Fibroblast of lung (primary cell): ENCODE measurements at regions not wholly inside any gene's neighbourhood (a gene's known extent, or its start where the extent isn't known, plus 50 kb on each side); places are given as distances from the start of the nearest gene placed in this dataset.
A peak's percentile ranks its signal among the peaks of the same experiment; 100 is the strongest.

Source experiments
- DNase-seq, 2 donors: peaks; one replicate each; pipeline versions ENCODE4 v3.0.0 to v3.0.0-alpha.2; 2010; ENCODE audit warnings: low read depth in 2 of 2
- H2AFZ ChIP-seq: 2 replicates; pipeline ENCODE4 v1.5.1; 2012; ENCODE audit warnings: low read length, control low read depth, inconsistent platforms
- H3K27ac ChIP-seq: 2 replicates; pipeline ENCODE4 v1.5.1; 2011; ENCODE audit warnings: low read length, control low read depth; ENCODE audit not compliant: insufficient read depth
- H3K27me3 ChIP-seq: 2 replicates; pipeline ENCODE4 v1.5.1; 2011; ENCODE audit warnings: mild to moderate bottlenecking, low read length; ENCODE audit not compliant: control insufficient read depth, insufficient read depth
- H3K36me3 ChIP-seq: 2 replicates; pipeline ENCODE4 v1.5.1; 2011; ENCODE audit warnings: low read length; ENCODE audit not compliant: control insufficient read depth, insufficient read depth
- H3K4me1 ChIP-seq: 2 replicates; pipeline ENCODE4 v1.5.1; 2011; ENCODE audit warnings: low read length; ENCODE audit not compliant: control insufficient read depth, insufficient read depth; ENCODE audit errors: extremely low read depth
- H3K4me2 ChIP-seq: 2 replicates; pipeline ENCODE4 v1.5.1; 2011; ENCODE audit warnings: low read length, control low read depth; ENCODE audit not compliant: insufficient read depth; ENCODE audit errors: extremely low read depth
- H3K4me3 ChIP-seq, 4 experiments: fragments of 200-600 bp in 1 of 4; sonication (generic) in 1 of 4; replicated peaks in 1 of 4; 2 replicates each; pipeline ENCODE4 v1.5.1; 2011 to 2016; ENCODE audit warnings: low read length in 4 of 4, low read depth in 3 of 4, mild to moderate bottlenecking in 3 of 4, control low read depth in 2 of 4, inconsistent platforms in 1 of 4, mixed read lengths in 1 of 4; ENCODE audit not compliant: insufficient read depth in 1 of 4; ENCODE audit errors: control extremely low read depth in 1 of 4
- H3K79me2 ChIP-seq: 2 replicates; pipeline ENCODE4 v1.5.1; 2012; ENCODE audit warnings: mild to moderate bottlenecking, low read length, inconsistent platforms; ENCODE audit not compliant: control insufficient read depth, insufficient read depth
- H3K9ac ChIP-seq: 2 replicates; pipeline ENCODE4 v1.5.1; 2011; ENCODE audit warnings: mild to moderate bottlenecking, low read length, control low read depth; ENCODE audit not compliant: insufficient read depth
- H3K9me3 ChIP-seq: 2 replicates; pipeline ENCODE4 v1.5.1; 2012; ENCODE audit warnings: low read depth, low read length; ENCODE audit not compliant: control insufficient read depth, insufficient read depth
- H4K20me1 ChIP-seq: 2 replicates; pipeline ENCODE4 v1.5.1; 2011; ENCODE audit warnings: low read length; ENCODE audit not compliant: control insufficient read depth, insufficient read depth; ENCODE audit errors: extremely low read depth
- EZH2 ChIP-seq: IDR thresholded peaks from 2 replicates; pipeline ENCODE4 v1.5.1; 2012; ENCODE audit warnings: low read length, control low read depth, mild to moderate bottlenecking; ENCODE audit errors: missing control alignments
- TF ChIP-seq, protein P1 (sequence below), 2 donors: IDR thresholded peaks in 1 of 2; conservative IDR thresholded peaks in 1 of 2; 1 replicate in 1 of 2; 2 replicates in 1 of 2; pipeline ENCODE4 v1.5.1; 2011 to 2012; ENCODE audit warnings: low read length in 2 of 2, control low read depth in 1 of 2, inconsistent platforms in 1 of 2, low read depth in 1 of 2, mild to moderate bottlenecking in 1 of 2

DNA sequence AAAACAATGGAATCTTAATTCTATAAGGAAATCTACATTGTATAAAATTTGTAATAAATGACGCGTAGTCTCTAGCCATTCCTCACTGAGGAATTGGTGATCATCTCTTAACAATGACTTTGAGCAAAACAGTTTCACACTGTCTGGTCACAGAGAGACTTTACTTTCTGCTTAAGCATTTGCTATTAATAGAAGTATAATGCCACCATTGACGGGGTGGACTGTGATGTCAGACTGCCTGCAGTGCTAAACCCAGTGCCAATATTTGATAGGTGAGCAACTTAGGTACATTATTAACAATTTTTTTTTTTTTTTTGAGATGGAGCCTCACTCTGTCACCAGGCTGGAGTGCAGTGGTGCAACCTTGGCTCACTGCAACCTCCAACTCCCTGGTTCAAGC is 494.9 kb upstream of the ADAMTS9 start:
- Histone ChIP-seq H2AFZ (no peak overlapping the region), H3K27me3 (no peaks in the 10 kb centered on the region), H3K79me2 (no peaks in the 10 kb centered on the region), H3K4me2 (no peak overlapping the region), H3K27ac (no peak overlapping the region), H3K9ac (no peak overlapping the region), H3K4me1 (no peaks in the 10 kb centered on the region), H4K20me1 (no peaks in the 10 kb centered on the region), H3K9me3 (no peaks in the 10 kb centered on the region), H3K4me3 (no peak overlapping the region), H3K36me3 (no peaks in the 10 kb centered on the region)
- TF ChIP-seq EZH2 = no peak
- TF ChIP-seq, protein P1, sequence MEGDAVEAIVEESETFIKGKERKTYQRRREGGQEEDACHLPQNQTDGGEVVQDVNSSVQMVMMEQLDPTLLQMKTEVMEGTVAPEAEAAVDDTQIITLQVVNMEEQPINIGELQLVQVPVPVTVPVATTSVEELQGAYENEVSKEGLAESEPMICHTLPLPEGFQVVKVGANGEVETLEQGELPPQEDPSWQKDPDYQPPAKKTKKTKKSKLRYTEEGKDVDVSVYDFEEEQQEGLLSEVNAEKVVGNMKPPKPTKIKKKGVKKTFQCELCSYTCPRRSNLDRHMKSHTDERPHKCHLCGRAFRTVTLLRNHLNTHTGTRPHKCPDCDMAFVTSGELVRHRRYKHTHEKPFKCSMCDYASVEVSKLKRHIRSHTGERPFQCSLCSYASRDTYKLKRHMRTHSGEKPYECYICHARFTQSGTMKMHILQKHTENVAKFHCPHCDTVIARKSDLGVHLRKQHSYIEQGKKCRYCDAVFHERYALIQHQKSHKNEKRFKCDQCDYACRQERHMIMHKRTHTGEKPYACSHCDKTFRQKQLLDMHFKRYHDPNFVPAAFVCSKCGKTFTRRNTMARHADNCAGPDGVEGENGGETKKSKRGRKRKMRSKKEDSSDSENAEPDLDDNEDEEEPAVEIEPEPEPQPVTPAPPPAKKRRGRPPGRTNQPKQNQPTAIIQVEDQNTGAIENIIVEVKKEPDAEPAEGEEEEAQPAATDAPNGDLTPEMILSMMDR (conservative IDR thresholded peaks at IDR 0.05 in 1 of 2, IDR thresholded peaks at IDR 0.05 in 1 of 2; ENCODE audit: low read depth in 1 of 2, low read length in 2 of 2) = no peak
- no peak for DNase-seq

DNA sequence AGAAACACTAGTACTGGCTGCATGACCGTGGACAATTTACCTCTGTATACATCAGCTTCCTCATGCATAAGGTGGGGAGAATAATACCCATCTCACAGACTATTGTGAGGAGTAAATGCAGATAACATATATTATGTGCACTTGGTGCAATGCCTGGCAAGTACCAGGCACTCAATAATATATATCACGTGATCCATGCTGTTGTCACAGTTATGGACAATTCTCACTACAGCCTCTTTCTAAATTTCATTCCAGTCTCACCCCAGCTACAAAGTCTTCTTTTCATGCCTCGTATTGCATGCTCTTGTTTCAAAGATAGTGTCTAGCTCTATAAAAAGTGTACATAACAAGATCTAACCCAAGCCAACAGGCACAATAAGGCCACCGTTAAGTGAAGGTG is 494.3 kb upstream of the ADAMTS9 start:
- Histone ChIP-seq H3K4me3 (no peak overlapping the region), H3K4me2 (no peak overlapping the region), H3K27ac (no peak overlapping the region), H3K27me3 (no peaks in the 10 kb centered on the region), H3K9me3 (no peaks in the 10 kb centered on the region), H3K79me2 (no peaks in the 10 kb centered on the region), H3K4me1 (no peaks in the 10 kb centered on the region), H2AFZ (no peak overlapping the region), H3K36me3 (no peaks in the 10 kb centered on the region), H4K20me1 (no peaks in the 10 kb centered on the region), H3K9ac (no peak overlapping the region)
- no peak for TF ChIP-seq EZH2
- TF ChIP-seq, protein P1 (conservative IDR thresholded peaks at IDR 0.05 in 1 of 2, IDR thresholded peaks at IDR 0.05 in 1 of 2; ENCODE audit: low read depth in 1 of 2, low read length in 2 of 2) = no peak
- no peak for DNase-seq

DNA sequence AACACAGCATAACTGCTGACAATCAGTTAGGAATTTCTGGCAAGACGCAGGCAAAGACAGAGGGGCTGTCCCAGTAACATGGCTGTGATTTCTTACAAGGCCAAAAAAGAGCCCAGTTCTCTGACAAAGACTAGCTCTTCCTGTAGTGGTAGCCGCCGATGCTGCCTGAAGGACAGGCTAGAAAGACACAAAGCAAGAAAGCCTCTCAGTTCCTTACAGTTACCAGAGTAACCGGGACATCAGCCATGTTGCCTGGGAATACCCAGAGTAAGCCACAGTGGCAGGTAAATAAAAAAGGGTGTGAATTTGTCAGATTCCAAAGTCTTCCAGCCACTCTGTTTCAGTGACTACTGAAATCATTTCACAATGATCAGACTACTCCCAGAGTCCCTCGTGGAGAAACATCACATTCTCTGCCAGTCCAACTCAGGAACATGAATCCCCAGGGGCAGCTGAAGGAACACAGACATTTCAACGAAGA is 493.6 kb upstream of the ADAMTS9 start:
- H3K4me2 ChIP-seq = no peak overlapping the region
- no peaks in the 10 kb centered on the region for H3K9me3 ChIP-seq
- H3K27ac ChIP-seq = no peak overlapping the region
- no peak overlapping the region for H3K4me3 ChIP-seq
- H3K4me1 ChIP-seq = no peaks in the 10 kb centered on the region
- no peaks in the 10 kb centered on the region for H3K79me2 ChIP-seq
- H4K20me1 ChIP-seq = no peaks in the 10 kb centered on the region
- H3K9ac ChIP-seq = no peak overlapping the region
- TF ChIP-seq EZH2 = no peak
- TF ChIP-seq, protein P1 (conservative IDR thresholded peaks at IDR 0.05 in 1 of 2, IDR thresholded peaks at IDR 0.05 in 1 of 2; ENCODE audit: low read depth in 1 of 2, low read length in 2 of 2) = no peak
- H3K27me3 ChIP-seq = no peaks in the 10 kb centered on the region
- DNase-seq = no peak
- no peaks in the 10 kb centered on the region for H3K36me3 ChIP-seq
- H2AFZ ChIP-seq = peak overlapping the region; percentile 34
